ENCODE measurements at regions not wholly inside any gene's neighbourhood (a gene's known extent, or its start where the extent isn't known, plus 50 kb on each side); places are given as distances from the start of the nearest gene placed in this dataset.

- Histone ChIP-seq H3K27me3 (ENCODE audit: insufficient read depth) (no peaks in the 10 kb centered on the region), H3K4me1 (ENCODE audit: control insufficient read depth in 1 of 2, insufficient read depth in 2 of 2, low read depth in 1 of 2, low read length in 1 of 2) (no peaks in the 10 kb centered on the region), H3K4me3 (ENCODE audit: low read depth in 2 of 2, low read length in 1 of 2) (no peak overlapping the region), H3K9ac (no peak overlapping the region), H2AFZ (ENCODE audit: low read depth) (no peak overlapping the region), H3K27ac (ENCODE audit: low read depth in 2 of 2, low read length in 1 of 2) (no peak overlapping the region), H3K9me3 (no peaks in the 10 kb centered on the region), H3K4me2 (no peak overlapping the region), H3K36me3 (replicated peaks in 1 of 2; ENCODE audit: control insufficient read depth in 1 of 2, insufficient read depth in 2 of 2, low read length in 1 of 2) (no peaks in the 10 kb centered on the region), H3K9me2 (no peaks in the 10 kb centered on the region), H3K79me2 (ENCODE audit: insufficient read depth) (no peaks in the 10 kb centered on the region), H4K20me1 (ENCODE audit: insufficient read depth) (no peaks in the 10 kb centered on the region), H3F3A (replicated peaks; ENCODE audit: insufficient read depth) (no peaks in the 10 kb centered on the region)
- TF ChIP-seq JUND (IDR thresholded peaks at IDR 0.05): no peak
- TF ChIP-seq TAF1 (IDR thresholded peaks at IDR 0.05; ENCODE audit: borderline replicate concordance, low read depth, low read length): no peak
- TF ChIP-seq FOXM1 (IDR thresholded peaks at IDR 0.05; ENCODE audit: low read depth): no peak
- TF ChIP-seq SMC3 (IDR thresholded peaks at IDR 0.05; ENCODE audit: low read depth, low read length): no peak
- TF ChIP-seq USF2 (IDR thresholded peaks at IDR 0.05; ENCODE audit: borderline replicate concordance, low read depth, low read length): no peak
- no peak for TF ChIP-seq SIN3A (IDR thresholded peaks at IDR 0.05; ENCODE audit: borderline replicate concordance, low read depth, low read length)
- TF ChIP-seq TEAD4 (IDR thresholded peaks at IDR 0.05; ENCODE audit: borderline replicate concordance, insufficient read depth): no peak
- no peak for TF ChIP-seq NFIC (IDR thresholded peaks at IDR 0.05; ENCODE audit: borderline replicate concordance)
- no peak for TF ChIP-seq RFX5 (IDR thresholded peaks at IDR 0.05; ENCODE audit: low read length)
- TF ChIP-seq FOXJ3 (CRISPR knock-in tag; IDR thresholded peaks at IDR 0.05): no peak
- no peak for TF ChIP-seq MXI1 (IDR thresholded peaks at IDR 0.05; ENCODE audit: low read depth, low read length)
- no peak for TF ChIP-seq POLR2AphosphoS5 (IDR thresholded peaks at IDR 0.05; ENCODE audit: low read depth, low read length)
- TF ChIP-seq RCOR1 (IDR thresholded peaks at IDR 0.05; ENCODE audit: low read length): no peak
- TF ChIP-seq PBX3 (IDR thresholded peaks at IDR 0.05): no peak
- no peak for TF ChIP-seq IRF3 (IDR thresholded peaks at IDR 0.05; ENCODE audit: low read depth, low read length)
- no peak for TF ChIP-seq MAX (IDR thresholded peaks at IDR 0.05; ENCODE audit: low read depth)
- no peak for TF ChIP-seq REST (IDR thresholded peaks at IDR 0.05; ENCODE audit: low read depth, low read length)
- no peak for TF ChIP-seq RAD21 (IDR thresholded peaks at IDR 0.05; ENCODE audit: low read length)
- TF ChIP-seq CTCF (IDR thresholded peaks at IDR 0.05): no peak
- ChIA-PET CTCF (no interaction called here), POLR2A (no interaction called here)
- DNase-seq: no peak
- 7% methylated on average over 3 of the region's 3 CpGs for WGBS (ENCODE audit: low lambda C conversion rate)
These were observed 1359.6 kb downstream of the FSCB start for GRCh38 chr14:43147485-43147884.

Measured in SK-N-SH (cell line).